ENCODE measurements at regions not wholly inside any gene's neighbourhood (a gene's known extent, or its start where the extent isn't known, plus 50 kb on each side); places are given as distances from the start of the nearest gene placed in this dataset.

- H3K4me3 ChIP-seq (ENCODE audit: extremely low read depth in 1 of 4, insufficient read depth in 2 of 4, low read depth in 3 of 4, low read length in 4 of 4) = peak overlapping the region in 2 of 4 experiments; percentile 10 to 47; a peak in 1 of 8 replicates
- ChIA-PET CTCF (ENCODE audit: partially characterized antibody) (interaction anchor here (0.6 to 2.7 kb wide), 6 partner anchors 8 to 570 kb away, joined by 3 to 8 read pairs (median 4); no protein-coding TSS in a partner anchor), POLR2A (ENCODE audit: partially characterized antibody) (interaction anchor here (1.2 to 1.6 kb wide), 2 partner anchors 14 to 239 kb away, joined by 5 read pairs; partner anchors contain the start of gene MACIR)
- H3K4me1 ChIP-seq (replicated peaks in 1 of 4; ENCODE audit: control insufficient read depth in 3 of 4, insufficient read depth in 4 of 4, low read length in 3 of 4) = peaks cover 3 to 20% (median 7%) of the 10 kb centered on the region in 4 experiments; a peak in 6 of 7 replicates
- H2BK5ac ChIP-seq (ENCODE audit: low read depth, low read length) = no peak overlapping the region
- H2BK120ac ChIP-seq (replicated peaks; ENCODE audit: low read depth, low read length) = peak overlapping the region; percentile 66
- no peaks in the 10 kb centered on the region for H4K20me1 ChIP-seq (replicated peaks in 1 of 2; ENCODE audit: control insufficient read depth in 1 of 2, insufficient read depth in 2 of 2, low read length in 2 of 2)
- no peak overlapping the region for H2BK15ac ChIP-seq (ENCODE audit: low read length)
- FAIRE-seq (peak; percentile 86), DNase-seq (ENCODE audit: low read depth in 1 of 2, low spot score in 2 of 2) (no peak)
- H2BK12ac ChIP-seq (ENCODE audit: low read depth, low read length) = no peak overlapping the region
- no peak overlapping the region for H2BK20ac ChIP-seq (ENCODE audit: low read length)
- no peaks in the 10 kb centered on the region for H3K79me1 ChIP-seq (ENCODE audit: low read depth, low read length)
- peak overlapping the region; percentile 61 to 82 for H3K4me2 ChIP-seq (ENCODE audit: insufficient read depth in 1 of 2, low read depth in 2 of 2, low read length in 2 of 2)
- H4K5ac ChIP-seq (ENCODE audit: insufficient read length, low read depth, low read length) = no peak overlapping the region
- H2AFZ ChIP-seq (ENCODE audit: low read length) = peak overlapping the region; percentile 90; the same call in 1 of the 2 replicates
- no peak overlapping the region for H3K9ac ChIP-seq (replicated peaks in 1 of 4; ENCODE audit: extremely low read depth in 1 of 4, low read depth in 3 of 4, low read length in 3 of 4)
- H3K23me2 ChIP-seq (ENCODE audit: low read depth, low read length) = no peaks in the 10 kb centered on the region
- H3K36me3 ChIP-seq (ENCODE audit: control insufficient read depth in 2 of 4, insufficient read depth in 4 of 4, low read length in 3 of 4) = no peaks in the 10 kb centered on the region
- no peak overlapping the region for H3K14ac ChIP-seq (ENCODE audit: insufficient read length)
- no peak overlapping the region for H2AK5ac ChIP-seq (ENCODE audit: low read depth, low read length)
- H4K8ac ChIP-seq (ENCODE audit: extremely low read depth, insufficient read depth, low read length) = no peak overlapping the region
- no peaks in the 10 kb centered on the region for H3K27me3 ChIP-seq (replicated peaks in 1 of 4; ENCODE audit: control insufficient read depth in 3 of 4, extremely low read depth in 1 of 4, insufficient read depth in 3 of 4, low read length in 3 of 4)
- H3K4ac ChIP-seq (replicated peaks; ENCODE audit: insufficient read length, low read depth, low read length) = no peak overlapping the region
- peak overlapping the region; percentile 1; the same call in 1 of the 2 replicates for H3K18ac ChIP-seq (ENCODE audit: extremely low read depth, low read length)
- H3K23ac ChIP-seq (ENCODE audit: insufficient read length) = no peak overlapping the region
- H3K56ac ChIP-seq (replicated peaks; ENCODE audit: insufficient read length, low read depth, low read length) = no peak overlapping the region
- no peak overlapping the region for H3K27ac ChIP-seq (ENCODE audit: low read depth, low read length)
- no peak overlapping the region for H4K91ac ChIP-seq (replicated peaks; ENCODE audit: insufficient read length, low read length)
- no peaks in the 10 kb centered on the region for H3K9me3 ChIP-seq (ENCODE audit: insufficient read depth in 2 of 2, low read depth in 1 of 2, low read length in 1 of 2)
- no peaks in the 10 kb centered on the region for H3K79me2 ChIP-seq (ENCODE audit: control insufficient read depth in 1 of 2, insufficient read depth in 2 of 2, low read length in 2 of 2)
- 77% methylated on average over 1 of the region's 1 CpG; no CpG with 5 or more reads in 1 of the 2 experiments for WGBS, 2 experiments (ENCODE audit: extremely low coverage in 1 of 2, insufficient coverage in 1 of 2, insufficient read length in 1 of 2, insufficient replicate concordance in 2 of 2, low coverage in 1 of 2, low lambda C conversion rate in 2 of 2, missing lambda C conversion rate in 1 of 2)
- no peak for TF ChIP-seq BCL11A (IDR thresholded peaks at IDR 0.05; ENCODE audit: low read depth in 2 of 2, low read length in 2 of 2)
- no peak for TF ChIP-seq SP1 (IDR thresholded peaks at IDR 0.05; ENCODE audit: low read depth, low read length)
- no peak for TF ChIP-seq CHD1 (IDR thresholded peaks at IDR 0.05; ENCODE audit: low read depth, low read length)
- no peak for TF ChIP-seq SUZ12 (IDR thresholded peaks at IDR 0.05; ENCODE audit: low read length)
- TF ChIP-seq USF2 (IDR thresholded peaks at IDR 0.05; ENCODE audit: low read length) = no peak
- no peak for TF ChIP-seq ZNF274 (IDR thresholded peaks at IDR 0.05; ENCODE audit: borderline replicate concordance, extremely low read depth, low read length)
- no peak for TF ChIP-seq MAFK (IDR thresholded peaks at IDR 0.05; ENCODE audit: low read depth, low read length)
- TF ChIP-seq FOSL1 (IDR thresholded peaks at IDR 0.05; ENCODE audit: insufficient read depth, low read depth, low read length) = no peak
- no peak for TF ChIP-seq EGR1 (IDR thresholded peaks at IDR 0.05; ENCODE audit: borderline replicate concordance, low read depth, low read length)
- TF ChIP-seq ATF2 (IDR thresholded peaks at IDR 0.05; ENCODE audit: low read length) = no peak
These were observed 64.4 kb downstream of the NUDT12 start for GRCh38 chr5:103498211-103498610.
